GM12872 (cell line): ENCODE measurements at regions not wholly inside any gene's neighbourhood (a gene's known extent, or its start where the extent isn't known, plus 50 kb on each side); places are given as distances from the start of the nearest gene placed in this dataset.

Source experiments
- CTCF ChIP-seq: IDR thresholded peaks from 3 replicates; pipeline ENCODE4 v1.5.1; 2011; ENCODE audit warnings: low read depth, mild to moderate bottlenecking, low read length, moderate library complexity; ENCODE audit not compliant: insufficient read depth

GRCh38 chr4:177596991-177597390 is 154.8 kb upstream of the AGA start:
- no peak for TF ChIP-seq CTCF

GRCh38 chr4:177605252-177605651 is 163.0 kb upstream of the AGA start:
- no peak for TF ChIP-seq CTCF

- no peak for TF ChIP-seq CTCF
These were observed 164.9 kb upstream of the AGA start for GRCh38 chr4:177607111-177607573.

- no peak for TF ChIP-seq CTCF
These were observed 169.9 kb upstream of the AGA start for GRCh38 chr4:177611974-177612664.

GRCh38 chr4:177612684-177613083 is 170.4 kb upstream of the AGA start:
- no peak for TF ChIP-seq CTCF

GRCh38 chr4:177632481-177632880 is 190.2 kb upstream of the AGA start:
- no peak for TF ChIP-seq CTCF

GRCh38 chr4:177638871-177639270 is 196.6 kb upstream of the AGA start:
- TF ChIP-seq CTCF: no peak

- TF ChIP-seq CTCF: no peak
These were observed 198.6 kb upstream of the AGA start for GRCh38 chr4:177640864-177641263.
